ENCODE measurements at regions not wholly inside any gene's neighbourhood (a gene's known extent, or its start where the extent isn't known, plus 50 kb on each side); places are given as distances from the start of the nearest gene placed in this dataset.
"Not testable (repeated sequence)": the region's sequence is repeated elsewhere in the genome, so short reads cannot be mapped to it uniquely, and the experiment has no call there.

DNA sequence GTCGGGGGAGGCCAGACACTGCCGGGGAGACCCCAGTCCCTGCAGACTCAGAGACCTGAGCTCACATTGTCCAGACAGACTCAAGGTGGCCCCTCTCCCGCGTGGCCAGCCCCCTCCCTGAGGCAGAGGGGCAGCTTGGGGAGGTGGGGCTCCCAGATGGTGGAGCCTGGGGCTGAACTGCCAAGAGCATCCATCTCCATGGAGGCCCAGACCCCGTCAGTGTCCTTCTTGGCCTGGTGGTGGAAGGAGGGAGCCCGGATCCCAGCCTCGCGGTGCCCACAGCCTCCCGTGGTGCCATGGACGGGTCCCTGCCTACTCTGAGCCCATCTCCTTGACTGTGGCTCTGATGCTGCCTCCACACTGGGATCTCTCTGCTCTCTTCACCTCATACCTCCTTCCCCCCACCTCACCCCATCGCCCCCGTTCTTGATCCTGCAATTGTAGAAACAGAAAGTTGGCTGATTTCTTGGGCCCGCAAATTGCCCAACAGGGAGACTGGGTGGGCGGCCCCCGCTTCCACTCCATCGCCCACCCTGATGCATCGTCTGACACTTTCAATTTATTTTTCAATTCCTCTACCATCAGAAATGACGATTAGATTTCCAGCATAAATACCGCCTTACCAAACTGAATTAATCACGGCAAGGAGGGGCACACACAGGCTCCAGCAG lies 348.9 kb downstream of the MATN1 start:
- DNase-seq: no peak

DNA sequence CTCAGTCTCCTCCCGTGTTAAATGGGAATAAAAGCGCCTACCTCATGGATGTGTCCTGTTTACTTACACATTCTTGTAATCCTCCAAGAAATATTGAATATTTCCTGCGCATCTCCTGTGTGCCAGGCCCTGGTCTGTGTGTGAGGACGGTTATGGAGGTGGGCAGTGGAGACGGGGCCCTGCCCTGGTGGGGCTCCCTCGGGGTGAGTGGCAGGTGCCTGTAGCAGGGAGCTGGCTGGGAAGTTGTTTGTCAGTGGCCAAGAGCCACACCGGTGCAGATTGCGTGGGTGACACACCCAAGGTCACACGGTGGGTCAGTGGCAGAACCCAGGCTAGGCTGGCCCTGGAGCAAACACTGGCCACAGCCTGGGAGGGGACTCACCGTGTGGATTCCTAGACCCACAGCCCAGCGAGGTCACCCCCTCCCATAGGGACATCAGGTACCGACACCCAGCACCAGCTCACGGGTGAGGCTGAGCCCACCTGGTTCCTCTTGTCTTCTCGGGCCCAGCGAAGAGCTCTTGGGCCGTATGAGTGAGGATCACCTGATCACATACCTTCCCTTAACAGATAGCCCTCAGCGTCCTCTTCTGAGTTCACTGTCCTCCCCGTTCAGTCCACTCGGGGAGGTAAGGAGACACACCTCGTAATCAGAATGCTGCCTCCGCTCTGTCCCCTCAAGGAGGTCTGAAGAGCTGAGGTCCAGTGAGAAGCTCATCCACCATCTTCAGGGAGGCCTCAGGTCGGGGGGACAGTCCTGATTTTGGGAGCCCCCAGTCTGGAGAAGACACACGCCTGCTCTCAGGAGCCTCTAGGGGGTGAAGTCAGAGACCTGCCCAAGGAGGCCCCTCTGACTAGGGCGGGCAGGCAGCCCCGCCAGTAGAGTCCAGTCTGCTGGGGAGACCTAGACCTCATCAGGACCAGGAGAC lies 349.6 kb downstream of the MATN1 start:
- DNase-seq: no peak

DNA sequence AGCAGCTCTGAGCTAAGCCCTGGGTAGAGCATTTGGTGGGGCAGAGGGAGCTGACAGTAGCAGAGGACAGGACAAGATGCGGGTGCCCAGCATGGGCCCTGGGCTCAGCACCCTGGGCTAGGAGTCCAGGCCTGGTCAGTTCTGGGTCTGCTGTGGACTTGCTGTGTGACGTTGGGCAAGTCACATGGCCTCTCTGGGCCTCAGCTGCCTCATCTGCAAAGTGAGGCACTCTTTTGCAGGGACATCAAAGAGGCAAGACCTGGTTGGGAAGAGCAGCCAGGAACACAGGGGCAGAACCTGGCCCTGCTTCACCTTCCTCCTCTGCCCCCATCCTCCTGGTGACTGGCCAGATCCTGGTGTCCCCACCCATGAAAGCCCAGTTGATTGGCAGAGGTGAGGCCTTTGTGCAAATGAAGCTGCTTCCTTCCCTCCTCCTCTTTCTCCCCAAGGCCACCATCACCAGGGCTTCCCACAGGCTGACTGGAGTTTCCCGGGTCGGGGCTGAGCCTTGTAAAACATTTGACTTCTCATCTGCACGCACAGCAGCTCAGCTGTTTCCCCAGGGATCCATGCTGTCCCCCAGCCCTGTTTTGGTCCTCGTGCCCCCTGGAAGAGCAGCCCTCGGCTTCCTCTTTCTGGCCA lies 350.5 kb downstream of the MATN1 start:
- no peak for DNase-seq

DNA sequence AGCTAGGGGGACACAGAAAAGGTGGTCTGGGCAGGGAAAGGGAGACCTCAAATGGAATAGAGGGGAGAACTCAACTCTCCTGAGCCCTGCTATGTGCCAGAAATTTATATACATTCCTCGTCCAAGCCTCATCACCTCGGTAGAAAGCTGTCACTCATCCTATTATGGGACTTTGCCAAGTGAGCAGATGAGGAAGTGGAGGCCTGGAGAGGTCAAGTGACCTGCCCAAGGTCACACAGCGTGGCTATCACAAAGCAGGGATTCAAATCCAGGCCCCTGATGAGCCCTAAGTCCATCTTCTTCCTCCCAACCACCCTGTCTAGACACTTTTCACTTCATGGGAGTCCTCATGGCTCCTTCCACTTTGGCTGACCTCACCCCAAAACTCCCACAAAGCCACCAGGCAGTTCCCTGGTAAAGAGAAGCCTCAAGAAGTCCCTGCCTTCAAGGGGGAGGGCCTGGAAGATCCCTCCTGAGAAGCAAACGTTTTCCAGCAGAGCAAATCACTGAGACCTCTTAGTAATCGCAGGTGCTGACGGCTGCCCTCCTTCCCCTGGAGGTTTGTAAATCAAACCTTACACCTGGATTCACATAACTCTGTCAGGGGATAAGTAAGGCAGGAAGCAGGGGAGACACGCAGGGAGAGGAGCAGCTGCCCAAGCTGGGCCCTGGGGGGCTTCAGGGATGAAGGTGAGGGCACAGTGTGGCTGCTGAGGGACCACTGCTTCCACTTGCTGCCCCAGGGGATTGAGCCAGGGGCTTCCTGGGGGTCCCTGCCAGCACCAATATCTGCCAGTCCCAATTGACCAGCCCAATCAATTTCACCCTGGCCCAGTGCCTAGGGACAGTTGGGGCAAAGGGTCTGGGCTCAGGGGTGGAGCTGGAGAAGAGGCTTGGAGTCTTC lies 351.2 kb downstream of the MATN1 start:
- DNase-seq: no peak

DNA sequence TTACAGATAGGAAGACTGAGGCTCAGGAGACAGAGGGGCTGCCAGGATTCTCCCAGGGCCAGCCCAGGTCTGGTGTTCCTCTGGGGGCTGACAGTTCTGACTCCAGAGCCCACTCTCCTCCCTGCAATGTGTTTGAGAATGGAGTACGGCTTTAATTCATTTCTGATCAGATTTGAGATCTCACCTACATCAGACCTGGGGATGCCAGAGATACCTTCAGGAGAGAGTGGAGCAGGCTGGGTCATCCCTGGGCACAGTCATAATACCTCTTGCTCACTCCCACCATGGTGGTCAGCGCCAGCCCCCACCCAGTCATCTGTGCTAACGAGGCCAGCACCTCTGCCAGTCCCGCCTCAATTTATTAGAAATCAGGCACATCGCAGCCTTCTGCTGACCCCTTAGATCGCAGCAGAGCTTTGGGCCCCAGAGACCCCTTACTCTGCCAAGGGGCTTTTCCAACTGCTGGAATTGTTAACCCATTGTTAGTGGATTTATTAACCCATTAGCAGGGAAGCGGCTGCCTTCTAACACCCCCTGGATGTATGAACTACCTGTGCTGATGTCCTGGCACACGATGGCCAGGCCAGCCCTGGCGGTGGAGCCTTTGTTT lies 352.1 kb downstream of the MATN1 start:
- DNase-seq: no peak

DNA sequence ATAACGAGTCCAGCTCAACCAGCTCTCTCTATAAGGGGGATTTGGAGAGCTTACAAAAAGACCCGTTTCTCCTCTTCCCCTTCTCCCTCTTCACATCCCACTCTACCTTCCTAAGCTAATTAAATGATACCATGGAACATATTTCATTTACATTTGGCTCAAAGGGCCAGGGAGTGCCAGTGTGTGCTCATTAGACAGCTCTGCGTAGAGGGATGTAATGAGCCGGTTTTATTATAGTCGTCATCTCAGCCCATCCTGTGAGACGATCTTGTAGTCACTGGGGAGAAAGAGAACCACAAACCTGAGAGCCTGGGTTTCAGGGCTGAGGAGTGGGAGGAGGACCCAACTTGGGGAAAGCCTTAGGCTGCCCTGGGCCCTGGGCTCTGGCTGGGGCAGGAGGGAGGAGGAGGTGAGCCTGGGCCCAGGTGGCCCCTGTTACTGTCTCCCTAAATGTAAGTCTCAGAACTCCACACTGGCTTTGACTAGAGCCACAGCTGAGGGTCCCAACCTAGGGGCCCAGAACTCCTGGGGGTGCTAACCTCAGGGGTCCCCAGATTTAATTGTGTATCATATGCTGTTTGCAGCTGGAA lies 354.6 kb downstream of the MATN1 start:
- no peak for DNase-seq

DNA sequence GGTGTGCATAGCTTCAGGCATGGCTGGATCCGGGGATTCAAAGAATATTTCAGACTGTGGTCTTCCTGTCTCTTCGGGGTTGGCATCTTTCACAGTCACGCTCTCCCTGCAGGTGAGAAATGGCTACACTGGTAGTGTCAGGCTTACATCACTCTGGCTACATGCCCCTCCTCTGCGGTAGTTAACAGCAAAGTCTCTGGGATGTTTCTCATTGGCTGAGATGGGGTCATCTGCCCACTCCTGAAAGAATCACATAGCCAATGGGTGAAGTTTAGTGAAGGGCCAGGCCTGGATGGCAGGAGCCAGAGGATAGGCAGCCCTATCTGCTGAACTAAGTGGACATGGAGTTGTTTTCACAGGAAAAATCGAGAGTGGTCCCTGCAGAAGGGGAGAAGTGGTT lies 356.5 kb downstream of the MATN1 start:
- no peak for DNase-seq

DNA sequence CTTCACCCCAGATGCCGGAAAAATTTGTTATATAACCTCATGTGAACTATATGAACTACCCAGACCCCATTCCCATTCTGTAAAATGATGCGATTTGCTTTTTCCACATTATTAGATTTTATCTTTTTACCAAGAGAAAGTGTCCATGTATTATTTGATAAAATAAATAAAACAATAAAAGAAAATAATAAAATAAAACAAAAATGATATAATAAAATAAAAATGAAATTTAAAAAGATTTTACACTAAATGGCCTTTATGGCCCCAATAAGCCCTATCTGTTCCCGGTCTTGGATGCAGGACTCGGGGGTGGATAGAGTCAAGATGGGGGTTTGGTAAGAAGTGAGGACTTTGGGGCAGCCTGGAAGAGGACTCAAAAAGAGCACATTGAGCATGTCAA lies 357.2 kb downstream of the MATN1 start:
- DNase-seq: no peak

DNA sequence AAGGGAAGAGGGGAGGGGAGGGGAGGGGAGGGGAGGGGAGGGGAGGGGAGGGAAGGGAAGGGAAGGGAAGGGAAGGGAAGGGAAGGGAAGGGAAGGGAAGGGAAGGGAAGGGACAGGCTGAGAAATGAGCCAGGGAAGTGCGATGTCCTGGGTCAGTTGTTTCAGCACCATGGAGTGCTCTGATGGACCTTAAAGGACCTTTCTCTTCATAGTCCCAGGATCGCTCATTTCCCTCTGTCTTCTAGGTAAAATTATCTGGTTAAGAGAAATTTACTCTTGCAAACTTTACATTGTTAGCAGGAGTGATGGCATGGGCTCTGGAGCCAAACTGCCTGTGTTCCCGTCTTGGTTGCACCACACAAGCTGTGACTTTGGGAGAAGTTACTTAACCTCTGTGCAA lies 357.8 kb downstream of the MATN1 start:
- DNase-seq: no peak

DNA sequence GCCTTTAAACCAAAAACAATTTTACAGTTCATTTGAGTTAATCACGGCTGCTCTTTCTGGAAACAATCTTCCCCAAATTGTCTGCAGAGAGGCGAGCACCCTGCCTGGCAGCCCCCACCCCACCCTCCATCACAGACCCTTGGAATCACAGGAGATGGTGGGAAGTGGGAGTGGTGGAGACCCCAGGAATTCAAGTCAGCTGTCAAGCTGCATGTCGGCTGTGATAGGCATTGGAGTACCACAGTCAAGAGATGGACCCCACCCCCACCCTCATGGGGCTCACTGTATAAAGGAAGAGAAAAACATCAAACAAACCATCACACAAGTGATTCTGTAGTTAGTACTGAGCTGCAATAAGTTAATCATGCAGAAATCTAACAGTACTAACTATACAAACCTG lies 360.4 kb downstream of the MATN1 start:
- DNase-seq: no peak

DNA sequence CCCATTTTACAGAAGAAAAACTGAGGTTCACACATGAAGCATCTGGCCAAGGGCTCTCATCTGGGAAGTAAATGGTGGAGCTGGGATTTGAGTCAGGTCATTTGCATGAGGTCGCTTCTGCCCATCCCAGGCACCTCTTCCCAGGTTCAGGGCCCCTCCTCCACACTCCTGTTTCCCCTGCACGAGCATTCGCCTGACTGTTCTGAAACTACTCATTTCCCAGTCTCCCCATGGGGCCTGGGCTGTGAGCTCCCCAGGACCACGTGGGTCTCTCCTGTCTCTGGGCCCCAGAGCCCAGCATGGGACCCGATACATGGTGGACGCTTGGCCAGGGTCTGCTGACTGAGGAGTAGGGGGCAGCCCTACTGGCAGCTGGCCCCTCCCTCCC lies 360.8 kb downstream of the MATN1 start:
- DNase-seq: no peak

DNA sequence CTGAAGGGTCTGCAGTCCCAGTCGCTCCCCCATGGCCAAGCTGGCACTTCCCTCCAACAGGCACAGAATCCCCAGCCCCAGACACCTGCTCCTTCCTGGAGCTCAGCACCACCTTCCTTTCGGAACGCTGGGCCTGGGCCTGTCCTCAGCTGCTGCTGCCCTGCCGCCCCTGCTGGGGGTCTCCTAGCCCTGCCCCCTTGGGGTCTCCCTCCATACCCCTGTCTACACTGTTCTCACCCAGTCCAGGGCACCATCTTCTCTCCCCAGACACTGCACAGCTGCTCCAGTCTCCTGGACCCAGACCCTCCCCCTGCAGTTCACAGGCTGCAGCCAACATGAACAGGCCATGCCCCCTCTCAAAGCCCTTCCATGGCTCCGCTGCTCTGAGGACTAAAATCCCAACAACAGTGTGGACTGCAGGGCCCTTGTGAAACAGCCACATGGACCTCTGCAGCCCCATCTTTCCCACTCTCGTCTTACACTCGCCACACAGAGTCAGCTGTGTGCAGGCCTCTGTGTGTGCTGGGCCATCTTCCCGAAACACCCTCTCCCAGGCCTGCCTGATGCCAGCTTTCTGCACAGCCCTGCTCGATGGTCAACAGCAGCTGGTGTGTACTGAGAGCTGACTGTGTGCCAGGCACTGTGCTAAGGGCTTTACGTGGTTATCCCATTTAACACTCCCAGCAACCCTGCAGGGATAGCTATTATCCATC lies 361.3 kb downstream of the MATN1 start:
- DNase-seq: not testable (repeated sequence)

DNA sequence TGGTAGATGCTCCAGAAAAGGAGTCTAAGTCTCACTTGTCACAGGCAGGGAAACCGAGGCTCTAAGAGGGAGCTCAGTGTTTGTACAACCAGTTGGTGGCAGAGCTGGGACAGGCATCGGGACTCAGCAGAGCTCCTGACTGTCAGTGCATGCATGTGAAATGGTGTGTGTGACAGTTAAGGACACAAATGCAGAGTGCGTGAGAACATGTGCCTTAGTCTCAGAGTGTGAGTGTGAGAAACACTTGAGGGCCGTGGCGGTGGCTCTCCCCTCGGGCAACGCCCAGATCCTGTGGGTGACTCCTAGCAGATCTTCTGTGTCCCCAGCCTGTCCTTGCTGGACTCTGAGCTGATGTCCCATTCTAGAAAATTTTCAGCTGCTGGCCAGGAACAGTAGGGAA lies 362.6 kb downstream of the MATN1 start:
- no peak for DNase-seq

DNA sequence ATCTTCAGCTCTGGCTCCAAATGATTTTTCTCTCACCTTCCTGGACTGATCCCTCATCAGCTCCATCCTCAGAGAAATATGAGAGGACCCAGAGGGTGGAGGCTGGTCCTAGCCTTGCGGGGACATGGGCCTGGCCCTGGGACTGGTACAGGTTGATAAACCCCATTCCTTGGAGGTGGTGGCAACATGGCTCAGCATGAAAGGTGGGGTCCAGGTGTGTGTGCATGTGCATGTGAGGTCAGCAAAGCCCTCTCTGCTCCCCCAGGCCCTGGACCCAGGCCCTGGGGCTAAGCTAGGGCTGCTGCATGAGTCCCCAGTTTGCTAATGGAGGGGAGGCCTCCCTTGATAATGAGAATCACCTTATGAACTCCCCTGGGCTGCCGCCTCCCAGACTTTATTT lies 363.1 kb downstream of the MATN1 start:
- DNase-seq: no peak

DNA sequence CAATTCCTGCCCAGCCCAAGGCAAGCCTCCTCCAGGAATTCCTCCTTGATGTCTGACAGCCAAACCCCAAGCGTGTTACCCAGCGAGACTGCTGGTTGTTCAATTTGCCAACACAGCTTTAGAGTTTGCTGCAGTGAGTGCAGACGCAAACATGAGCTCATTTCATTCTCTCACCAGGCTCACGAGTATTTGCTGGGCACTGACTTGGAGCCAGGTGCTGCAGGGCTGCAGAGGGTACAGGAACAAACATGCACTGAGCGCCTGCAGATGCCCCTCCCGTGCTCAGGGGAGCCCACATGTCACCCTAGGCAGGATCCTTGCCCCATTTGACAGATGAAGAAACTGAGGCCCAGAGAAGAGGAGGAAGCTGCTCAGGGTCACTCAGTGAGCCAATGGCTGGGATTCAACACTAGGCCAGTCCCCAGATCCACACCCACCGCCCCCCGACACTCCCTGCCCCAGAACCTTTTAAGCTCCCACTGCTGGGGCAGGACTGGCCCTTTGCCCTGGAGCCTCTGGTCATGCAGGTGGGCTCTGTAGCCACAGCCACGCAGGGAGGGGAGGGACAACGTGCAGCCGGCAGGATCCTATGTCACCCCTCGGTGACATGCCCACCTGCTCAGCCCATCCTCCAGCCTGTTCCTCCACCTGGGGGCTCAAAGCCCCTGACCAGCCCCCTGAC lies 363.7 kb downstream of the MATN1 start:
- no peak for DNase-seq

DNA sequence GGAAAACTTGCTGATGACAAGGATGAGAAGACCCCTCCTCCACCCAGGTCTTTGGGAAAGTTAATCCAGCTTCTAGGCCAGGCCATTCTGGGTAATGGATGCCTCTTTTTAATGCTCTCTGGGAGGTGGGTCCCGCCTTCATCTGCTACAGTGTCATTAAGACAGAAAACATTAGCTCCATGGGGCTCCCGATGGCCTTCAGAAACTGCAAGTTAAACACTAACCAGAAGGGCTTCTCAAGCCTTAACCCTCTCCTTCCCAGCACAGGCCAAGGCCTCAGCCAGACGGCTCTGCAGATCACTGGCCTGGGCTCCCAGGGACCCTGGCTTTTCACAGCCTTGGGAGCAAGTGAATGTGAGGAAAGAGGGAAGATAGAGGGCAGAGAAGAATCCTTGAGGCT lies 364.9 kb downstream of the MATN1 start:
- DNase-seq: no peak

DNA sequence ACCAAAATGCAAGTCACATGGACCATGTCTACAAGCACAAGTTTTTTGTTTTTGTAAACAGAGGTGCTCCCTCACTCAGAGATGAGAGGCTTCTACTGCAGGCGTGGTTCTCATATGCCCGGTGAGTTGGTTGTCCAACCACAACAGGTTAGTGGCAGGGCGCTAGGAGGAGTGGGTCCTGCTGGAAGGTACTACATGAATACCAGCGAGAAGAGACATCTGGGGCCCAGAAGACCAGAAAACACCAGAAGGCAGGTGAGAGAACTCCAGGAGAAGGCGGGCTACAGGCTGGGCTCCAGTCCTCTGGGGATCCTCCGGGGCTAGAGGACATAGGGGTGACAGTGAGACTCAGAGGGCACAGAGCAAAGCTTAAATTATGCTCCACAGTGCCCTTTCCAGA lies 366.5 kb downstream of the MATN1 start:
- no peak for DNase-seq

DNA sequence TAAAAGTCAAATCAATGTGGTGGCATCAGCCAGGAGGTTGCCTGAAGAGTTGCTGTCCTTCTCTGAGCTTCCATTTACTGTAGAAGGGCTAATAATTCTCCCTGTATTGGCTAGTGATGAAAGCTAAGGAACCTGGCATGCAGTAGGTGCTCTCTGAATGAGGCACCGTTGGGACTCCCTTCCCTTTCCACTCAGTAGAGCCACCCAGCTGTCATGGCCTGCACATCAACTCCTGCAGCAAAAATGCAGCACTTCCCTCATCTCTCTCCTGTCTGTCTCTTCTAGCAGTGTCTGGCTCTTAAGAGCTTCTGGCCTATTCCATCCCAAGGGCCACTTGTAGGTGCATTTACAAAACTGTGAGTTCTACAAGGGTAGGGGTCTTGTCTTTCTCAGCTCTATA lies 369.0 kb downstream of the MATN1 start:
- no peak for DNase-seq

DNA sequence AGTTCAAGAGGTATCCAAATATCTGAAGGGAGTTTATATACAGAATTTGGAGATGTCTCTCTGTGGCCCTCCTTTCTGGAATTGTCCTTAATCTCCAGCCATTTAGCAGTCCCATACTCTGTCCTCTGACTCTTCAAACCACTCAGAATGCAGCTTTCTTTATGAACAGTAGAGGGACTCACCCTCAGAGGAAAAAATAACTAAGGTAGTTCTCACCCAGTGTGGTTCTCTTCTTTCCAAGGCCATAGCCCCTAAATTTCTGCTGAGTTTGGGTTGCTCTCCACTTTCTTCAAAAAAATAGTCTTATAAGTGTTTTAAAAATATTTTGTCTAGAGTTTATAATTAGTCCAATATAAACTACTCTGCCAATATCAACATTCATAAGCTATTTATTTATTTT lies 369.7 kb downstream of the MATN1 start:
- DNase-seq: no peak

DNA sequence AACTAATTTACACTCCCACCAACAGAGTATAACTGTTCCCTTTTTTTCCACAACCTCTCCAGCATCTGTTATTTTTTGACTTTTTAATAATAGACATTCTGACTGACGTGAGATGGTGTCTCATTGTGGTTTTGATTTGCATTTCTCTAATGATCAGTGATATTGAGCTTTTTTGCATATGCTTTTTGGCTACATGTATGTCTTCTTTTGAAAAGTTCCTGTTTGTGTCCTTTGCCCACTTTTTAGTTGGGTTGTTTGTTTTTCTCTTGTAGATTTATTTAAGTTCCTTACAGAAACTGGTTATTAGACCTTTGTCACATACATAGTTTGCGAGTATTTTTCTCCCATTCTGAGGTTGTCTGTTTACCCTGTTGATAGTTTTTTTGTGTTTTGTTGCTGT lies 375.2 kb downstream of the MATN1 start:
- DNase-seq: no peak

Data from activated T-cell treated with anti-CD3 and anti-CD28 coated beads, Interleukin-2, amount 50 U/mL, for 48 hours (primary cell).